ENCODE measurements at regions not wholly inside any gene's neighbourhood (a gene's known extent, or its start where the extent isn't known, plus 50 kb on each side); places are given as distances from the start of the nearest gene placed in this dataset.
"Not testable (repeated sequence)": the region's sequence is repeated elsewhere in the genome, so short reads cannot be mapped to it uniquely, and the experiment has no call there.

DNA sequence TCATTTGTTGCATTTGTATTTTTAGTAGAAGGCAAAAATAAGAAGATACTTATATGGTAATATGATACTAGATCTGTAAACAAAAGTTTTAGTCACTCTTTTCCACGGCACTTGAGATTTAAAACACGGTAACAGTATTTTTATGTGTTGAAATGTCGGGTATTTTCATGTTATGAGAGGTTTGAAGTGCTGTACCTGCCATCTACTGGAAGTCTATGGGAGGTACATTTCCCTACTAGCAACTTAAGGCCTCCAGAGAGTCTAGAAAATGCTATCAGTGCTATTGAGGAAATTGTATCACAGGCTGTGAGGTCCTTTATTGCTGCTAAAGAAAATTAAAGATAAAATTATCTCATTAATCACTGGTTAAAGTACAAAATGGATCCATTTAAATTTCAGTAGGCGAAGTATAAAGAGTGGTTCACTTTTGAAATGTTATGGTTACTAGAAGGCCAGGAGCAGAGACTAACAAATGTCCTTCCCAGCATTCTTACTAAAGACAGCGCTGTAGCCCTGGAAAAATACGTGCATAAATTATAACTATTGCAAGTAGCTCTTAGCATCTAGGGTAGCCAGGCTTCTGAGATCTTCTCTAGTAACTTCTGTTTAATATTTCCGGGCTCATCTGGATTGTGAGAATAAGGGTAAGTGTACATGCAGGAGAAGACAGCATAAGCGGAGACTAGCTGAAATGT, 77.6 kb upstream of the PRKD1 start:
- peak; percentile 69 for DNase-seq (ENCODE audit: low read depth)
- no peak overlapping the region for H3K4me3 ChIP-seq (ENCODE audit: low read length)
- TF ChIP-seq, protein P1, sequence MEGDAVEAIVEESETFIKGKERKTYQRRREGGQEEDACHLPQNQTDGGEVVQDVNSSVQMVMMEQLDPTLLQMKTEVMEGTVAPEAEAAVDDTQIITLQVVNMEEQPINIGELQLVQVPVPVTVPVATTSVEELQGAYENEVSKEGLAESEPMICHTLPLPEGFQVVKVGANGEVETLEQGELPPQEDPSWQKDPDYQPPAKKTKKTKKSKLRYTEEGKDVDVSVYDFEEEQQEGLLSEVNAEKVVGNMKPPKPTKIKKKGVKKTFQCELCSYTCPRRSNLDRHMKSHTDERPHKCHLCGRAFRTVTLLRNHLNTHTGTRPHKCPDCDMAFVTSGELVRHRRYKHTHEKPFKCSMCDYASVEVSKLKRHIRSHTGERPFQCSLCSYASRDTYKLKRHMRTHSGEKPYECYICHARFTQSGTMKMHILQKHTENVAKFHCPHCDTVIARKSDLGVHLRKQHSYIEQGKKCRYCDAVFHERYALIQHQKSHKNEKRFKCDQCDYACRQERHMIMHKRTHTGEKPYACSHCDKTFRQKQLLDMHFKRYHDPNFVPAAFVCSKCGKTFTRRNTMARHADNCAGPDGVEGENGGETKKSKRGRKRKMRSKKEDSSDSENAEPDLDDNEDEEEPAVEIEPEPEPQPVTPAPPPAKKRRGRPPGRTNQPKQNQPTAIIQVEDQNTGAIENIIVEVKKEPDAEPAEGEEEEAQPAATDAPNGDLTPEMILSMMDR (IDR thresholded peaks at IDR 0.05; ENCODE audit: insufficient read depth, low read depth, low read length, missing control alignments): peak; percentile 78

DNA sequence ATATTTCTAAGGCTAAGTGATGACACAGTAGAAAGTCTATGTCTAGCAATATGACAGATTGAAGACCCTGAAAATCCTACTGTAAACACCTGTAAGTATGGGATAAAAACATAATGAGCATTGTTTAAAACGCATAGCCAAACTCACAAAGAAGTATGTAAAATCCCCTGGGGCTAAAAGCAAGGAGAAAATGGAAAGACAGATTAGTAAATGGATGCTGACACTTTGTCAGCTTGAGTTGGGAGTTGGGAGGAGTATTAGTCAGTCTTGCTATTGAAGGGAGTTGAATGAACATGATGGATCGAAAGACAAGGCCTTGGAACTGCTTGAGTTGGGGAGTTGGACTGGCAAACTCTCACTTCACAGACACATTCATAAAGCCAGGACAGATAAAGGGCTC, 79.0 kb upstream of the PRKD1 start:
- TF ChIP-seq, protein P1 (IDR thresholded peaks at IDR 0.05; ENCODE audit: insufficient read depth, low read depth, low read length, missing control alignments): no peak
- DNase-seq (ENCODE audit: low read depth): no peak
- H3K4me3 ChIP-seq (ENCODE audit: low read length): no peak overlapping the region

DNA sequence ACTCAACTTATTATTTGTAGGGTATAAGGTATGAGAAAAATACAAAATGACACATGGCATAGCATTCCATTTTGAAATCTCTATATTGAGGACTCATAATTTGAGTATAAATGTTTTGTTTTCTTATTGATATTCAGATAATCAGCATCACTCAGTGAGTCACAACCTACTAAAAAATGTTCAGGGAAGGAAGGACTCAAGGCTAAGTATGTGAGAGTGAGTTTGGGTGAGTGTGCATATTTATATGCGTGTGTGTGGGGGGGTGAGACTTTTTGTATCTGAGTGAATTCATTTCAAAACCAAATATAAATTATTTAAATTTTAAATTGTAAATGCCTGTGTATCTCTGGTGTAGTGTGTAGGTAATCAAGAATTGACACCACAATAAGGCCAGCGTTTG, 87.8 kb upstream of the PRKD1 start:
- TF ChIP-seq, protein P1 (IDR thresholded peaks at IDR 0.05; ENCODE audit: insufficient read depth, low read depth, low read length, missing control alignments): no peak
- no peak overlapping the region for H3K4me3 ChIP-seq (ENCODE audit: low read length)
- no peak for DNase-seq (ENCODE audit: low read depth)

DNA sequence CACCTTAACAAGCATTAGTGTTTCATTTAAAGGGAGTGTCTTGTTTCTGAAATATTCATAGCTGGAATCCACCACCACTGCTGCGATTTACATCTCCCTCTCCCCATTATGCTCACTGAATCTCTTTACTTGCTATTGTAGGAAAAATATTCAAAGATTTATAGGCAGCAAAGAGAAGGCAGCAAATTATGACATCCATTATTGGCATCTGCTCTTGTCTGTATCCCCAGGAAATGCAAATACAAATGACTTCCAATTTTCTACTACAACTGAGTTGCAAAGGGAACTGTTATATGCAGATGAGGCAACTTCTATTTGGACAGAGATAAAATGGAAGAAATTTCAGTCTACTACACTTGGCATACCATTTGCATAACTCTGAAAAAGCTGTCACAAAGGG, 88.4 kb upstream of the PRKD1 start:
- DNase-seq (ENCODE audit: low read depth): no peak

DNA sequence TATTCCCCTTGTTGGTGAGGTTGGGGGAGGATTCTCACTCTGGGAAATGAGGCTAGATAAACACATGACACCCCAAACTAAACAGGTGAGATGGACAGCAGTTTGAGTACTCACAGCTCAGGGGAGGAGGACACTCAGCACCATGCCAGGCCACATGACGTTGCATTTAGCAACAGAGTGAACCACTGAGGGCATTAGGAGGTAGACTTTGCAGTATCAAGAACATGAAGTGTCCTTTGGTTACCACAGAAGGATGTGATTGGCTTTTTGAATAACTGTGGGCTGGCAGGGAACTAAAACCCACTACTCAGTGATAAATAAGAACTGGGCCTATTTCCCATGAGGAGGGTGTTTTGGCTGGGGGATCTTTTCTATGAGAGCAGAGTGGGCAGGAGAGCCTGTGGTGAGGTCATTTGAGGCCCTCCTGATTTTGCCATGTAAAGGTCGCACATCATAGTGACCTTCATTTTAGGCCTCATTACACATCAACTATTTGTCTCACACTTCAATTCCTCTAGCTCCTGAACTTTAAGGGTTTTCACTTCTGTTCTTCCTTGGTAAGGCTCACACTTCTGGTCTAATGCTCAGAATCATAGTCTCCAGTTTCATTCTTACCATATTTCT, 89.8 kb upstream of the PRKD1 start:
- TF ChIP-seq, protein P1 (IDR thresholded peaks at IDR 0.05; ENCODE audit: insufficient read depth, low read depth, low read length, missing control alignments): no peak
- no peak for DNase-seq (ENCODE audit: low read depth)
- H3K4me3 ChIP-seq (ENCODE audit: low read length): no peak overlapping the region

More for the DNA sequence above, 88.4 kb upstream of the PRKD1 start:
- TF ChIP-seq, protein P1 (IDR thresholded peaks at IDR 0.05; ENCODE audit: insufficient read depth, low read depth, low read length, missing control alignments): no peak
- no peak overlapping the region for H3K4me3 ChIP-seq (ENCODE audit: low read length)

DNA sequence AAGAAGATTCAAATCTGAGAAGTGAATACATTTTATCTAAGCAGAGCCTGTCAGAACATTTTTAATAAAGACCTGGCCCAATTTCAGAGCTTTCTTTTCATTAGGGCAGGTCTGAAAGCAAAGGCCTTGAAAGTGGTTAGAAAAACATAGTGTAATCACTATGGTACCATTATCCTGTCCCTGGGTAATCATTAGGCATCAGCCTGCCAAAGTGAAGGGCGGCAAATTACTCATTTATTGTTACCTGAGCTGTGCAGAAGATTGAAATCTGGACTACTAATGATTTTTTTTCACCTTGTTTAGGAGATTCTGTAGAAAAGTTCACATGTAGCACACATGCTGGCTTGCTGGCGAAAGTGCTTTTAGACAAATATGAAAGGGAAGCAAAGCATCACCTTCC, 92.6 kb upstream of the PRKD1 start:
- no peak for DNase-seq (ENCODE audit: low read depth)
- TF ChIP-seq, protein P1 (IDR thresholded peaks at IDR 0.05; ENCODE audit: insufficient read depth, low read depth, low read length, missing control alignments): no peak
- H3K4me3 ChIP-seq (ENCODE audit: low read length): no peak overlapping the region

GRCh38 chr14:30020687-30021086, 93.0 kb upstream of the PRKD1 start:
- DNase-seq (ENCODE audit: low read depth): no peak
- TF ChIP-seq, protein P1 (IDR thresholded peaks at IDR 0.05; ENCODE audit: insufficient read depth, low read depth, low read length, missing control alignments): no peak
- no peak overlapping the region for H3K4me3 ChIP-seq (ENCODE audit: low read length)

GRCh38 chr14:30023350-30023749, 95.7 kb upstream of the PRKD1 start:
- DNase-seq (ENCODE audit: low read depth); H3K4me3 ChIP-seq (ENCODE audit: low read length): not testable (repeated sequence)
